NCI-H2081 treated with DMSO at 0.1 percent for 48 hours (cell line): ENCODE measurements at regions not wholly inside any gene's neighbourhood (a gene's known extent, or its start where the extent isn't known, plus 50 kb on each side); places are given as distances from the start of the nearest gene placed in this dataset.

Source experiments
- DNase-seq: peaks from one replicate; lab custom pipeline; 2025; lab: John Stamatoyannopoulos, UW

DNA sequence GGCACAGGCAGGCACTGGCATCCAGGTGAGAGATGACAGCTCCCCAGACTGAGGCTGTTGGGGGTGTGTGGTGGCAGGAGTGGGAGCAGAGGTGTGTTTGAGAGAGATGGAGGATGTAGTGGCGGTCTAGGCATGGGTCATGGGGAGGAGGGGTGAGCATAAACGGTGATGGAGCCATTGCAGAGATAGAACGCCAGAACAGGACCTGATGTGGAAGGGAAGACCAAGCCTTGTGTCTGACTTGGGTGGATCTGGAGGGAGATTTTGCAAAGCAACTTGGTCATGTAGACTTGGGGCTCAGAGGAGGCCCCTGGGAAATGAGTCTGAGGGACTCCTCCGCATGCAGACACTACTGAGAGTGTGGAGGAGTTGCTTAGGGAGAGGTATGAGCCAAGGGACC, 50.0 kb upstream of the CLDN5 start:
- no peak for DNase-seq

DNA sequence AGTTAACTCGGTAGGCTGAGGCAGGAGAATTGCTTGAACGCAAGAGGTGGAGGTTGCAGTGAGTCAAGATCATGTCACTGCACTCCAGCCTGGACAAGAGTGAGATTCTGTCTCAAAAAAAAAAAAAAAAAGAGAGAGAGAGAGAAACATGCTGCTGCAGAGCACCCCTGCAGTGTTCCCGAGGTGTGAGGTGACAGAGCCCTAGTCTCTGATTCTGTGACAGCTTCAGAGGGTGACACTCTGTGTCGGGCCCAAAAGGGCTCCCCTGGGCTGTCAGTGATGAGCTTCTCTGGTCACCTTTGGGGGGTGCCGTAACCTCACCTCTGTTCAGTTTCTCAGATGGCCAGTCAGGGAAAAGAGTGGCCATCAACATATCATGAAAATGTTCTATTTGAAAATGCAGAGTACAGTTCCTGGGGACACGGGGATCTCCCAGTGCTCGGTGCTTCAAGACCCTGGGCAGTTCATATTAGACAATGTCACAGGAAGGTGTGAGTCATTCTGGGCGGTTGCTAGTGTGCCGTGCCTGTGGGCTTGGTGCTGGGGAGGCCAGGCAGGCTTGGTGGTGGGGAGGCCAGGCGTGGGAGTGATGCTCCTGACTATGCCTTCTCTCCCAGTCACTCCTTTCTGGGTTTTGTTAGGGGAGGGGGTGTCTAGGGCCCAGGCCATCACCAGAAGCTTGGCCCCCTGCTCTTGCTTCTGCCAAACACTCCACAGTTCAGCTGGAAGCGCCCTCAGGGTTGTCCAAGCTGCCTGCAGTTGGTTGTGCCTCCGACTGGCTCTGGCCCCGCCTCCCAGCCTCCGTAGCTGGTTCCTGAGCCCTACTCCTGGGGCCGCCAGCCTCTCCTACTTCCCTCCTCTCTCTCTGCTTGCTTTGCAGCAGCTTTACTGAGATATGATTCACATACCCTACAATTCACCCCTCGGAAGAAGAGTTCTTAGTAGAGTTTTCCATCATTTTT, 52.5 kb upstream of the CLDN5 start:
- no peak for DNase-seq

DNA sequence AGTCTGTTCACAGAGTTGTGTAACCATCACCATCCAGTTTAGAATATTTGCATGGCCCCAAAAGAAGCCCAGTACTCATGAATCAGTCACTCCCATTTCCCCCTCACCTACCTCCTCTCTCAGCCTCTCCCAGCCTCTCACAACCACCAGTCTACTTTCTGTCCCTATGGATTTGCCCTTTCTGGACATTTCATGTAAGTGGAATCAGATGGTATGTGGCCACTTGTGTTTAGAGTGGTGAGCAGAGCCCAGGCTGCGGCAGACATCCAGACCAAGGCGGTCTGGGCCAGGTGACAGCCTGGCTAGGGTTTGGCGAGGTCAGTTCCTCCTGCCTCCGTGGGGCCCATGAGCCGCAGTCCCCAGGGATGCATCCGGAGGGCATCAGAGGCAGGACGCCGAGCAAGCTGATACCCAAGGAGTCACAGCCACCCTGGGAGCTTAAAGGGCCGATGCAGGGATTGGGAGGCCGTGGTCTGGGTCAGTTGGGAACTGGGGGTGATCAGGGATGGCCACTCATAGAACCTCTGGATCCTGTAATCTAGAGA, 53.3 kb upstream of the CLDN5 start:
- DNase-seq = no peak

DNA sequence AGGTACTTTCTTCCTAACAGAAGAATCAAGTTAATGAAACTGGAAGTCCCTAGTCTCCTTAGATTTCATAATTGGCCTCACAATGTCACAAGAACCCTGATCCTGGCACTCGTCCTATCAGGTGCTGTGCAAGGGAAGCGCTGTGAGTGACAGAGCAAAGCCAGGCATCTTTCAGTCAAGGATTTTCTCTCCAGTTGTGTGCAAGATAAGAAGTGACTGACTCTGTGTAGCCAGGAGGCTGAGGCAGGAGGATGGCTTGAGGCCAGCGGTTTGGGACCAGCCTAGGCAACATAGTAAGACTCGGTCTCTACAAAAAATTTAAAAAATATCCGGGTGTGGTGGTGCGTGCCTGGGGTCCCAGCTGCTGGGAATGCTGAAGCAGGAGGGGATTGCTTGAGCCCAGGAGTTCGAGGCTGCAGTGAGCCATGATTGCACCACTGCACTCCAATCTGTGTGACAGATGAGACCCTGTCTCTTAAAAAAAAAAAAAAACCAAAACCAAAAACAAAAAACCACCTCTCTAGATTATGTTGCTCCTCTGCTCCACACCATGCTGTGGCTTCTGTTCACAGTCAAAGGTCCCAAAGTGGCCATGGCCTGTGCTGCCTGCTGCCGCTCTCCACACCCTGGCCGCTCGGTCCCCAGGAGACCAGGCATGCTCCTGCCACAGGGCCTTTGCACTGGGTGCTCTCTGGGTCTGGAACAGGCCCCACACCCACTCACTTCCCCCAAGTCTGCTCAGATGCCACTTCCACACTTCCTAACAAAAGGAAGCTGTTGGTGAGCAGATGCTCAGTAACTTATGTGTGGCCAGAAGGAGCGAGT, 54.2 kb upstream of the CLDN5 start:
- DNase-seq = no peak

DNA sequence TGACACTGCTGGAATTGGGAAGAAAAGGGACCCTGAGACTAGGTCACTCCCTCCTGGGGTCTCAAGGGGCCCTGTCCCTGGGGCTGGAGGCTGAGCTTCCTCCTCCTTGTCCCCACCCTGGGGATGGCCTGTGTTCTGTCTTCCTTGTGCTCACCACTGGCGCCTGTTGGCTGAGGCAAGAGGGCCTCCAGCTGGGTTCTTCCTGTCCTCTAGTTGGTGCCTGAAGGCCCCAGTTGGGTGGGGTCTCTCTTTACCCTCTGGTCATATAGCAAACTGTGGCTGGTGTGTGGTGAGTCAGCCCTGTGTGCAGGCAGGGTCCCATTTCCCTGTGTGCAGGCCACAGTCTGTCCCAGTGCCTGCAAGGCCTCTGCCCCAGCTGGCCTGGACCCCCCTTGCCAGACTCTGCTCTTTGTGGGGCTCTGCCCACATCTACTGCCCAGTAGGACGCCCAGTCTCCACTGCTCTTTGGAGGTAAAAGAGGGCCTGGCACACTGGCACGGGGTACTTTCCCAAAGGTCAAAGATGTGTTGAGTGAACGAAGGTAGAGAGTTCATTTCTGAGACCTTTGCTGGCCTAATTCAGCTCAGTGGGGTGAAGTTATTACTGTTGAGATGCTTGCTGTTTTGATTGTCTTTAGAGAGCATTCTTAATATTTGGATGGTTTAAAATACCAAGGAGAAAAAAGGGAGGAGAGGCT, 55.1 kb upstream of the CLDN5 start:
- DNase-seq = no peak

DNA sequence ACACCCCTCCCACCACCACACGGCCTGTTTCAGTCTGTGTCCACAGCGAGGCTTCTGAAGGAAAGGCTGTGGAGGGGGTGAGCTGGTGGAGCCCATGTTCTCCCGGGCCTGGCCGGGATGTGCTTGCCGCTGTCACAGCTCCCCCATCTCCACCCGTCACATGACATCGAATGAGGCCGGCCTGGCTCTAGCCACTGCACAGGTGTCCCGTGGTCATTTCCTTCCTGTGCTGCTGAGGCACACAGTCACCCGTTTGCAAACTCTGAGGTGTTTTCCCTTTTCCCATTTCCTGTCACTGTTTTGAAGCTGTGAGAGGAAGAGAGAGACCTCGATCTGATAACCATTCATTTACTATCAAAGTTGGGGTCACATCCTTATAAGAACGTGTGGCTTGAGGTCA, 55.7 kb upstream of the CLDN5 start:
- DNase-seq = no peak

DNA sequence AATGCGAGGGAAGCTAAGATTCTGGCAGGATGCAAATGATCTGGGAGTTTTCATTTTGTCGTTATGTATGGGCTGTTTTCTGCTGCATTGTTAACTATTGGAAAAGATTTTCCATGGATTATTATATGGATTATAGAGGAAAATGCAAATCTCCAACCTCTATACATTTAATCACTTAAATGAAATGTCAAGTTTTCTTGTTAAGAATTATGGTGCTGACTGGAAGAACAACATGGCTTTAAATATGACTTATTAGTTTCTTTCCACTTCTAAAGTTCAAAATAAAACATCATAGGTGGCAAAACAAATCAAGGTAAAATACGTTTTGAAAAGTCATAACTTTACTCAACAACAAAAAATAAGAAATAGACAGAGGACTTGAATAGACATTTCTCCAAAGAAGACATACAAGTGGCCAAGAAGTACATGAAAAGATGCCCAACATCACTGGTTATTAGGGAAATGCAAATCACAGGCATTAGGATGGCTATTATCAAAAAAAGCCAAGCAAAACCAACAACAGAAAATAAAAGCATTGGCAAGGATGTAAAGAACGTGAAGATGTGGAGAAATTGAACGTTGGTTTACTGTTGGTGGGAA, 56.2 kb upstream of the CLDN5 start:
- DNase-seq = no peak

DNA sequence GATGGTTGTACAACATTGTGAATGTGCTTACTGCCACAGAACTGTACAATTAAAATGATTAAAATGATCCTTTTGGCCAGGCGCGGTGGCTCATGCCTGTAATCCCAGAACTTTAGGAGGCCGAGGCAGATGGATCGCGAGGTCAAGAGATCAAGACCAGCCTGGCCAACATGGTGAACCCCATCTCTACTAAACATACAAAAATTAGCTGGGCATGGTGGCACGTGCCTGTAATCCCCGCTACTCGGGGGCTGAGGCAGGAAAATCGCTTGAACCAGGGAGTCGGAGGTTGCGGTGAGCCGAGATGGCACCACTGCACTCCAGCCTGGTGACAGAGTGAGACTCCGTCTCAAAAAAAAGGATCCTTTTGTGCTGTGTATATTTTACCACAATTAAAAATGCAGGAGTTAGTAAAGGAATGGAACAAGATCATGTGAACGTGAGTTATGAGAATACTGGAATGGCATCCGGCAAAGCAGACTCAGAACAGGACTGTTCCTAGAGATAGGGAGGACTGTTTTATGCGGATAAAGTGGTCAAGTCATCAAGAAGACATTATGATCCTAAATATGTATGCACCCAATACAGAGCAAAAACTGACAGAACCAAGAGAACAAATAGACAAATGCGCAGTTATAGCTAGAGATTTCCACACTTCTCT, 58.0 kb upstream of the CLDN5 start:
- DNase-seq = no peak

DNA sequence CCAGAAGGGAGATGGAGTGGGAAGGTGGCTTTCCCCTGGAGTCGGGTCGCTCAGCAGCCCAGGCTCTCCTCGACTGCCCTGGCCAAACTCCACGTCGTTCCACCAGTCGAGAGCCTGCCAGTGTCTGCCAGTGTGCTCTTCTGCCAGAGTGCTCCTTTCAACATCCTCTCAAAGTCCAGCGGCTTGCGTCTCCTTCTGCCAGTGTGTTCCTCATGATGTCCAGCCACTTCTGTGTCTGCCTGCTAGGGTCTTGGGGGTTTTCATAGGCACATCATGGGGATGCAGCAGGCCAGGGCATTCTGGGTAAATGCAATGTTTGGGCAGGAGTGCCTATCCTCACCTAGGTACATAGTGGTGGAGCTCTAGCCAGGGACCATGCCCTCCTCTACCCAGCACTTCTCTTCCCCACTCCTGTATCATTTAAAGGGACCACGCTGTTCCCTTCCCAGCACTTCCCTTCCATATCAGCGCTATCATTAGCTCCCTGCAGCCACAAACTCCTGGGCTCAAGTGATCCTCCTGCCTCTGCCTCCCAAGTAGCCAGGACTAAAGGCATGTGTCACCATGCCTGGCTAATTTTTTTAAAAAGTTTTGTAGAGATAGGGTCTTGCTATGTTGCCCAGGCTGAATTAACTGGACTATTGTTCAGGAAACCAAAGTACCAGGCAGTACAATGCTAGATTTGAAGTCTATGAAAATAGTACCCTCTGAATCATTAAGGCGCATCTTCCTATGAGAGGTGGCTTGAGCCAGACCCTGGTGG, 62.9 kb upstream of the CLDN5 start:
- no peak for DNase-seq

DNA sequence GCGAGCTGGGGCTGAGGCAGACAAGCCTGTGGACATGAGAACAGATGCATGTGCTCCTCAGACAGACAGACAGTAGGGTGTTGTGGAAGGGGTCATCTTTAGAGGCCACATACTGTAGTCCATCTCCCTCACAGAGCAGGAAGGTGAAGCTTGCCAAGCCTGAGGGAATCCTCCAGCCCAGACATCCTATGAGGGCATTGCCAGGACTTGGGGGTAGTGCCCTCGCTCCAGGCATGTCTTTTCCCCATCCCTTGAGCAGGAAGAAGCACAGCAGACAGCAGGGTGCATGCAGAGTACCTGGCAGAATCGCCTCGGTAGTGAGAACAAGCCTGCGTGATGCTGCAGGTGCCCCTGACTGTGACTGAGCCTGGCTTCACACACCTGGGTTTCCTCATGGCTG, 66.5 kb upstream of the CLDN5 start:
- DNase-seq = no peak

DNA sequence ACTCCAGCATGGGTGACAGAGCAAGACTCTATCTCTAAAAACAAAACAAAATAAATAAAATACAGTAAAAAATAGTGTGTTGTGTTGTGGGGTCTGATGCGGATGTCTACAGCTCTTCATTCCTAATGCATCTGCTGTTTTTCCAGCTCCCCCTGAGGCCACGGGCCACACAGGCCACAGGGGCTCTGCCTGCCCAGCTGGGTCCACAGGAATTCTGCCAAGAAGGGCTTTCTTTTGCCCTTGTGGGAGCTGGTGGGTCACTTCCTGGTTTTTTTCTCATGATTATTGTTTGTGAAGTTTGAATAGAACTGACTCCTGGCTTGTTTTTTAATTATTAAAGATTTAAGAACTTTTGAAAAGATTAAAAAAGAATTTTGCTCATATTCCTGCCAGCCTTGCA, 67.4 kb upstream of the CLDN5 start:
- no peak for DNase-seq

DNA sequence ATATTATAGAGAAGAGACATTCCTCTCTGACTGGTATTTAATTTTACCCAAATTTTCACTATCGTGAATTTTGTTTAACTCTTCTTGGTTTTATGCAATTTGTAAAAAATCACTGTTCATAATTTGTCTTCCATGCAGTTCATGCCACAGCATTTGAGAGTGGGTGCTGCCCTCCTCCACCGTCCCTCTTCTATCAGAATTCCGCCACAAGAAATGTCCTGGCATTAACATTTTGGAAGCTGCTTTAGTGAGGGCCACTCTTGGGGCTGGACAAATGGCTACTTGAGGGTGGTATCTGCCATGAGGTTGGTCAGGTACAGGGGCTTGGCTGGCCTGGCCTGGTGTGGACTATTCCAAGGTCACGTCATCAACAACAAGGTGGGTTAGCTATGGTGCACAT, 68.3 kb upstream of the CLDN5 start:
- no peak for DNase-seq

DNA sequence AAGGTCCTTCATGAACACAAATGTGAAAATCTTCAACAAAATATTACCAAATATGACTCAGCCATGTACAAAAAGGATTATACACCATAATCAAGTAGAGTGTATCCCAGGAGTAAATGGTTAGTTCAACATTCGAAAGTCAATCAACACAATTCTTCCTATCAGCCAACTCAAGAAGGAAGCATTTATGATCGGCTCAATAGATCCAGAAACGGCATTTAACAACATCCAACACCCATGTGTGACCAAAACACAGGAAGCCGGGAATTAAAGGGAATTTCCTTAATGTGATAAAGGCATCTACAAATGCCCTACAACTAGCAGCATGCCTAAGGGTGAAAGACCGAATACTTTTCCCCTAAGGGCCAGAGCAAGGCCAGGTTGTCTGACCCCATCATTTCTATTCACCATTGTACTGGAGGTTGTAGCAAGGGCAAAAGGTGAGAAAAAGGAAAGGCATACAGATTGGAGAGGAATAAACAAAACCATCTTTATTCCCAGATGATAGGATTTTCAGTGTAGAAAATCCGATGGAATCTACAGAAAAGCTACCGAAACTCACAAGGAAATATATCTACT, 69.9 kb upstream of the CLDN5 start:
- no peak for DNase-seq

DNA sequence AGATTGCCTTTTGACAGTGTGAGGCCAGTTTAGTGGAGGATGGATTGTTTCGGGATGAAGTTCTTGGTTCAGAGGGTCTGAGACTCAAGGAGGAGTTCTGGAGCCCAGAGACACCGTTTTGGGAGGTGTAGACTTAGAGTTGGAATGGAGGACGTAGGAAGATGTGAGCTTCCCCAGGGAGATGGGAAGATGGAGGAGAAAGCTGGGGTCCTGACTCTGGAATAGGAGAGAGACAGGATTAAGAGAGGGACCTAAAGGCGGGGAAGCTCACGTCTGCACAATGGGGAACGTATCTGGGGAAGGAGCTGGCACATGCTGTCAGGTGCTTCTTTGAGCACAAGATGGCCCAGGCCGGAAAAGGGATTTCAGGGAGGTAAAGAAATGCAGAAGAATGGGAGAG, 71.3 kb upstream of the CLDN5 start:
- DNase-seq = no peak

DNA sequence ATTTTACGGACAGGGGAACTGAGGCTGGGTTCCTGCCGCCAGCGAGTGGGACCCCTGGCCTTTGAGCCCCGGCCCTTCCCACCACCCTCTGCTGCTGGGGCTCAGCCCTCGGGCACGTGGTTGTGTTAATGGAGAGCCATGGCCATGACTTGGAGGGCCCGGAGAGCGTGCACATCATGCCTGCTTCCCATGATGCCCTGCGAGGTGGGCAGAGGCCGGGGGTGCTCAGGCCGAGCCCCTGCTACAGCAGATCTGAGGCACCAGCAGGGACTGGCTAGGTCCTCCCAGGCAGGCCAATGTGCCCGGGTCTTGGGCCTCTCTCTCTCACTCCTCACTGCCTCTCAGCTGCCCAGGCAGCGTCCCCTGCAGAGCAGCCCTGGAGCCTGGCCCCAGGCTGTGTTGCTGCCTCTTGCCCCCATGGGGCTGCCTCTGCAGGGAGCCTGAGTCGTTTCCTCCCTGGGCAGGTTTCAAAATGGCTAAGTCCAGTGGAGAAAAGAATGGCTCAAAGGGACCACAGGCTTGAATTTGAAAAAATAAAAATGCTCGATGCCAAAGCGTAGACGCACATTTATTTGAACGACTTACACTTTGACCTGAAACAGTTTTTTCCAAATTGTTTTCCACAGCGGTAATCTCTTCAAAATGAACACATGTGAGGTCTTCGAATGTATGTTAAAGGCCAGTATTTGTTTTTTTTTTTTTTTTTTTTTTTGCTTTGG, 72.6 kb upstream of the CLDN5 start:
- no peak for DNase-seq

DNA sequence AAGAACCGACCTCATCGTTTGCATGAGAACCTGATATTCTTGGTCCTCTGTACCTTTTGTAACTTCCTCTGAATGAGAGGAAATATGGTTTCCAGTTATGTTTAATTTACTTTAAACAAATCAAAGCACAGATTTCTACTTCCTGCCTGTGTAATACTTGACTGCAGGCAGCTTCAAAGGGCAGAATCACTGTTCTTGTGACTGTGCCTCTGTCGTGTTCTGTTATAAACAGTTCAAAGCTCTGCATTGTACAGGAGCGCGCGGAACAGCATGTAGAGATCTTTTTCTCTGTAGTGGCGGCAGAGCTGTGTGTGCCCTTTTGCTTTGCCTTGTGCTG, 73.2 kb upstream of the CLDN5 start:
- no peak for DNase-seq

DNA sequence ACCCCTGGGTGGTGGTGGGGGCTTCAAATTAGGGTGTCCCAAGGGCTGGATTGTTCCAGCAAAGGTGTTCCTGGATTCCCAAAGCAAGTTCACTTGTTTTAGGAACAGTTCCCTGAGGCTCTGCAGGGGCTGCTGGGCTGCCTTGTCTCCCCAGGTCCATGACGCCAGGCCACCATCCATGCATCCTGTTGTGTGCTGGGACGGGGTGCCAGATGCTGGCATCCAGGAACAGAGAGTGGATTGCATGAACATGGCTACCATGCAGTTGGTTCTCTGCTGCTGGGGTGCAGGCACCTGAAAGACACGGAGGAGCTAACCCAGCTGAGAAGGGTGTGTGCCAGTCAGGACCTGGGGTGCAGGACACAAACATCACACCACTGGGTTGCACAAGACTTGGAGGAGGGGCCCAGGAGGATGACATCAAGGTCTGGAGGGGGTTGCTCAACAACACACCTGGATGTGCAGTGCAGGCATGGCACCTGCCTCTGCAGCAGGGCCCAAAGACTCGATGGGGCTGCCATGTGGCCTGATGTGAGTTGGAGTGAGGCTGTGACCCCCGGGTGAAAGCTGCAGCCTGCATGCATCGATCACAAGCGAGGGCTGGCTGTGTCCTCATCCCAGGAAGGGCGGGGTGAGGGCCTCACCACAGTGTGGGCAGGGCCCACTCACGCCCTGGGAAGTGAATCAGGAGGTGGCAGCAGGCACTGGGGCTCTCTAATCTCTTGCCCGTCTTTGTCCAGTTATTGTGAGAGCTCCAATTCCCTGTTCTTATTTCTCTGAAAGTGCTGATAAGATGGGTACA, 74.0 kb upstream of the CLDN5 start:
- no peak for DNase-seq

DNA sequence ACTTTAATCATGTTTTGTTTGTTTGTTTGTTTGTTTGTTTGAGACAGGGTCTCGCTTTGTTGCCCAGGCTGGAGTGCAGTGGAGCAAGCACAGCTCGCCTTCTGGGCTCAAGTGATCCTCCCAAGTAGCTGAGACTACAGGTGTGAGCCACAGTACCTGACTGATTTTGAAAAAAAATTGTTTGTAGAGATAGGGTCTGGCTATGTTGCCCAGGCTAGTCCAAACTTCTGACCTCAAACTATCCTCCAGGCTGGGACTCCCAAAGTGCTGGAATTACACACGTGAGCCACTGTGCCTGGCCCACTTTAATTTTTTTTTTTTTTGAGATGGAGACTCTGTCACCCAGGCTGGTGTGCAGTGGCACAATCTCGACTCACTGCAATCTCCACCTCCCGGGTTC, 74.8 kb upstream of the CLDN5 start:
- no peak for DNase-seq
